Endodermal cell (in vitro differentiated cells): ENCODE measurements at regions not wholly inside any gene's neighbourhood (a gene's known extent, or its start where the extent isn't known, plus 50 kb on each side); places are given as distances from the start of the nearest gene placed in this dataset.

Experiments
- DNase-seq: peaks from one replicate; pipeline ENCODE4 v3.0.0-alpha.2; 2017
- H3K27ac ChIP-seq: 2 replicates; pipeline ENCODE4 v1.5.1; 2013; ENCODE audit warnings: mild to moderate bottlenecking, low read depth, low read length, moderate library complexity
- H3K27me3 ChIP-seq: 2 replicates; pipeline ENCODE4 v1.6.1; 2013; ENCODE audit warnings: mild to moderate bottlenecking, low read length, moderate library complexity; ENCODE audit not compliant: insufficient read depth, control insufficient read depth, poor library complexity, severe bottlenecking
- H3K36me3 ChIP-seq: 2 replicates; pipeline ENCODE4 v1.7.0; 2013; ENCODE audit warnings: mild to moderate bottlenecking, low read length, moderate library complexity; ENCODE audit not compliant: control insufficient read depth, insufficient read depth
- H3K4me1 ChIP-seq: one replicate; pipeline ENCODE4 v1.7.0; 2013; ENCODE audit warnings: low read length; ENCODE audit not compliant: control insufficient read depth, insufficient read depth
- H3K4me3 ChIP-seq: 2 replicates; pipeline ENCODE4 v1.5.1; 2013; ENCODE audit warnings: mild to moderate bottlenecking, low read length, moderate library complexity
- H3K9ac ChIP-seq: 2 replicates; pipeline ENCODE4 v1.6.1; 2013; ENCODE audit warnings: mild to moderate bottlenecking, low read length, moderate library complexity; ENCODE audit not compliant: poor library complexity, severe bottlenecking; ENCODE audit errors: extremely low read depth
- H3K9me3 ChIP-seq: 2 replicates; pipeline ENCODE4 v1.6.1; 2013; ENCODE audit warnings: mild to moderate bottlenecking, low read length, moderate library complexity; ENCODE audit not compliant: control insufficient read depth
- H3K27ac Mint-ChIP-seq: 2 replicates; pipeline ENCODE4 v1.8.0; 2020; ENCODE audit warnings: mixed read lengths
- H3K27me3 Mint-ChIP-seq: 2 replicates; pipeline ENCODE4 v1.8.0; 2021; ENCODE audit warnings: mild to moderate bottlenecking, mixed read lengths; ENCODE audit not compliant: insufficient read depth
- H3K36me3 Mint-ChIP-seq: 2 replicates; pipeline ENCODE4 v1.8.0; 2020; ENCODE audit warnings: low read depth, mixed read lengths
- H3K4me1 Mint-ChIP-seq: 2 replicates; pipeline ENCODE4 v1.8.0; 2020; ENCODE audit warnings: mixed read lengths
- H3K4me3 Mint-ChIP-seq: 2 replicates; pipeline ENCODE4 v1.8.0; 2020; ENCODE audit warnings: mild to moderate bottlenecking, moderate library complexity, mixed read lengths
- H3K9me3 Mint-ChIP-seq: 2 replicates; pipeline ENCODE4 v1.8.0; 2020; ENCODE audit warnings: mild to moderate bottlenecking, mixed read lengths
- CTCF ChIP-seq: fragments of 200-600 bp; sonication (generic); conservative IDR thresholded peaks from 2 replicates; pipeline ENCODE4 v1.5.0; 2021; ENCODE audit warnings: antibody characterized with exemption, mild to moderate bottlenecking
- WGBS, 2 experiments: methylation state at CpG; one replicate each; pipeline versions ENCODE4 v1.1.5 to v1.1.7; 2013; ENCODE audit warnings: missing lambda C conversion rate in 2 of 2, mixed read lengths in 1 of 2; ENCODE audit not compliant: insufficient coverage in 1 of 2, insufficient read length in 1 of 2; 5-methylcytosine and 5-hydroxymethylcytosine counted together

DNA sequence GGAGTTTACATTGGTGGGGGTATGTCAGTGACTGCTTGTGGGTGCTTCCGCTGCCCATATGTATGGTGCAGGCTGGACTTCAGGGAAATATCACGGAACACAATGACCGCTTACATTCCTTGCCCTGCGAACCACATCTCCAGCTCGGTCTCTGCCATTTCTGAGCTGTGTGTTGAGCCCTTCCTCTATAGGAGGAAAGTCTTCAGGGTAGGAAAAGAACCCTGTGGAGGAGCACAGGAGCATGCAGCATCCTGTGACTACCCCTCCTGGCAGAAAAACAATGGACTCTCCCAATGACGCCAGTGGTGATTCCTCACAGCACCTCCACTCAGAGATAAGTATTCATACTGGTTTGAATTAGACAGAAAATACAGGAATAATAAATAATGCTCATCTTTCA, 276.8 kb upstream of the MAP3K1 start:
- no peak overlapping the region for H3K9ac ChIP-seq
- no peak overlapping the region for H3K27ac ChIP-seq
- Mint-ChIP-seq H3K9me3 (no peaks in the 10 kb centered on the region), H3K4me3 (no peak overlapping the region), H3K27me3 (peaks cover 3% of the 10 kb centered on the region), H3K36me3 (no peaks in the 10 kb centered on the region), H3K27ac (no peak overlapping the region), H3K4me1 (peaks cover 10% of the 10 kb centered on the region)
- H3K36me3 ChIP-seq = no peaks in the 10 kb centered on the region
- 91 to 98% methylated on average over 6 of the region's 6 CpGs for WGBS, 2 experiments
- no peaks in the 10 kb centered on the region for H3K27me3 ChIP-seq
- H3K4me1 ChIP-seq = peaks cover 6% of the 10 kb centered on the region
- no peak for TF ChIP-seq CTCF
- DNase-seq = no peak
- H3K9me3 ChIP-seq = no peaks in the 10 kb centered on the region
- H3K4me3 ChIP-seq = no peak overlapping the region

GRCh38 chr5:56535347-56535746, 280.0 kb upstream of the MAP3K1 start:
- H3K9me3 Mint-ChIP-seq = no peaks in the 10 kb centered on the region
- Histone ChIP-seq H3K9ac (no peak overlapping the region), H3K4me3 (no peak overlapping the region), H3K27ac (no peak overlapping the region), H3K27me3 (no peaks in the 10 kb centered on the region), H3K36me3 (no peaks in the 10 kb centered on the region), H3K4me1 (peaks cover 6% of the 10 kb centered on the region), H3K9me3 (no peaks in the 10 kb centered on the region)
- no peak overlapping the region for H3K4me3 Mint-ChIP-seq
- WGBS, 2 experiments = 89 to 100% methylated on average over 1 of the region's 1 CpG
- H3K4me1 Mint-ChIP-seq = peaks cover 19% of the 10 kb centered on the region
- DNase-seq = no peak
- no peaks in the 10 kb centered on the region for H3K27me3 Mint-ChIP-seq
- no peak for TF ChIP-seq CTCF
- H3K36me3 Mint-ChIP-seq = no peaks in the 10 kb centered on the region
- H3K27ac Mint-ChIP-seq = no peak overlapping the region

GRCh38 chr5:56534102-56534829, 281.1 kb upstream of the MAP3K1 start:
- TF ChIP-seq CTCF = no peak
- H3K4me1 ChIP-seq = peaks cover 6% of the 10 kb centered on the region
- WGBS, 2 experiments = 92 to 100% methylated on average over 1 to 6 of the region's 6 CpGs
- H3K27me3 ChIP-seq = no peaks in the 10 kb centered on the region
- Mint-ChIP-seq H3K4me1 (peaks cover 19% of the 10 kb centered on the region), H3K4me3 (no peak overlapping the region), H3K9me3 (no peaks in the 10 kb centered on the region), H3K36me3 (no peaks in the 10 kb centered on the region), H3K27me3 (no peaks in the 10 kb centered on the region), H3K27ac (no peak overlapping the region)
- H3K9me3 ChIP-seq = no peaks in the 10 kb centered on the region
- H3K27ac ChIP-seq = no peak overlapping the region
- no peaks in the 10 kb centered on the region for H3K36me3 ChIP-seq
- no peak for DNase-seq
- no peak overlapping the region for H3K4me3 ChIP-seq
- H3K9ac ChIP-seq = no peak overlapping the region
